Nephron (organoid): ENCODE measurements at regions not wholly inside any gene's neighbourhood (a gene's known extent, or its start where the extent isn't known, plus 50 kb on each side); places are given as distances from the start of the nearest gene placed in this dataset.

Experiments used
- H3K27ac Mint-ChIP-seq, 3 experiments: 2 replicates each; pipeline ENCODE4 v1.8.0; 2020; ENCODE audit warnings: mixed read lengths in 3 of 3, mild to moderate bottlenecking in 2 of 3, moderate library complexity in 1 of 3
- H3K27me3 Mint-ChIP-seq: 2 replicates; pipeline ENCODE4 v1.8.0; 2021; ENCODE audit warnings: low read depth, mild to moderate bottlenecking, moderate library complexity, mixed read lengths
- H3K36me3 Mint-ChIP-seq: 2 replicates; pipeline ENCODE4 v1.8.0; 2020; ENCODE audit warnings: low read depth, mixed read lengths
- H3K4me1 Mint-ChIP-seq: 2 replicates; pipeline ENCODE4 v1.8.0; 2020; ENCODE audit warnings: mixed read lengths
- H3K4me3 Mint-ChIP-seq, 3 experiments: 2 replicates each; pipeline ENCODE4 v1.8.0; 2020; ENCODE audit warnings: mild to moderate bottlenecking in 3 of 3, mixed read lengths in 3 of 3, moderate library complexity in 2 of 3
- H3K9me3 Mint-ChIP-seq: 2 replicates; pipeline ENCODE4 v1.8.0; 2020; ENCODE audit warnings: mixed read lengths
- CTCF ChIP-seq, 3 experiments: fragments of 200-600 bp; sonication (generic); IDR thresholded peaks; one replicate each; pipeline ENCODE4 v1.5.0; 2021; ENCODE audit warnings: antibody characterized with exemption in 3 of 3; ENCODE audit not compliant: unreplicated experiment in 3 of 3

- no peak overlapping the region for H3K27ac Mint-ChIP-seq
- TF ChIP-seq CTCF (IDR thresholded peaks at IDR 0.05; ENCODE audit: unreplicated experiment in 3 of 3): no peak
- H3K4me1 Mint-ChIP-seq: no peaks in the 10 kb centered on the region
- no peak overlapping the region for H3K4me3 Mint-ChIP-seq
- H3K27me3 Mint-ChIP-seq: no peaks in the 10 kb centered on the region
- no peaks in the 10 kb centered on the region for H3K36me3 Mint-ChIP-seq
- H3K9me3 Mint-ChIP-seq: no peaks in the 10 kb centered on the region
These were observed 79.9 kb upstream of the PEX5L start for GRCh38 chr3:180116658-180117057.

DNA sequence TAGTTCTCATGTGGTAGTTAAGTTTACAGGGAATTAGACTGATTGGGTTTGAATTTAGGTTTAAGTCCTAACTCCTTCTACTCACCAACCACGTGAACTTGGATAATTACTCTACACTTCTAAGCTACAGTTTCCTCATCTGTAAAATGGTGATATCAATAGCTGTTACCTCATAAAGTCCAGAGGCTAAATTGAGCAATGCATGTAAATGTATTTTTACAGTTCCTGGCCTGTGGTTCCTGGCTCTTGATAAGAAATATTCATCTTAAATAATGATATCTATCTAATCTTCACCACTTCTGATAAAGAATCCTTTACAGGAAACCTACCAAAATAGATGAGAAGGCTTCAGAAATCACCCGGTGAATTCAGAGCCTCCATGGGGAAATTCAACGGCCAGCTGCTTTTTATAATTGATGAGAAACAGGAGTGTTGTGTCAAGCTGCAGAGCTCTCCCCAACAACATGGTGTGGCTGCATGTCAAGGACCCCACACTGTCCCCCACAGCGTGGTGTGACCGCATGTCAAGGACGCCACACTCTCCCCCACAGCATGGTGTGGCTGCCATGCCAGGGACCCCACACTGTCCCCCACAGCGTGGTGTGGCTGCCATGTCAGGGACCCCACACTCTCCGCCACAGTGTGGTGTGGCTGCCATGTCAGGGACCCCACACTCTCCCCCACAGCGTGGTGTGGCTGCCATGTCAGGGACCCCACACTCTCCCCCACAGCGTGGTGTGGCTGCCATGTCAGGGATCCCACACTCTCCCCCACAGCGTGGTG, 80.8 kb upstream of the PEX5L start:
- Mint-ChIP-seq H3K9me3 (no peaks in the 10 kb centered on the region), H3K27ac (no peak overlapping the region), H3K36me3 (no peaks in the 10 kb centered on the region), H3K27me3 (no peaks in the 10 kb centered on the region), H3K4me3 (no peak overlapping the region), H3K4me1 (no peaks in the 10 kb centered on the region)
- TF ChIP-seq CTCF (IDR thresholded peaks at IDR 0.05; ENCODE audit: unreplicated experiment in 3 of 3): no peak

GRCh38 chr3:180119567-180119966, 82.8 kb upstream of the PEX5L start:
- H3K27ac Mint-ChIP-seq: no peak overlapping the region
- H3K9me3 Mint-ChIP-seq: peaks cover 3% of the 10 kb centered on the region
- no peak for TF ChIP-seq CTCF (IDR thresholded peaks at IDR 0.05; ENCODE audit: unreplicated experiment in 3 of 3)
- no peaks in the 10 kb centered on the region for H3K36me3 Mint-ChIP-seq
- H3K4me3 Mint-ChIP-seq: no peak overlapping the region
- H3K27me3 Mint-ChIP-seq: no peaks in the 10 kb centered on the region
- H3K4me1 Mint-ChIP-seq: no peaks in the 10 kb centered on the region

DNA sequence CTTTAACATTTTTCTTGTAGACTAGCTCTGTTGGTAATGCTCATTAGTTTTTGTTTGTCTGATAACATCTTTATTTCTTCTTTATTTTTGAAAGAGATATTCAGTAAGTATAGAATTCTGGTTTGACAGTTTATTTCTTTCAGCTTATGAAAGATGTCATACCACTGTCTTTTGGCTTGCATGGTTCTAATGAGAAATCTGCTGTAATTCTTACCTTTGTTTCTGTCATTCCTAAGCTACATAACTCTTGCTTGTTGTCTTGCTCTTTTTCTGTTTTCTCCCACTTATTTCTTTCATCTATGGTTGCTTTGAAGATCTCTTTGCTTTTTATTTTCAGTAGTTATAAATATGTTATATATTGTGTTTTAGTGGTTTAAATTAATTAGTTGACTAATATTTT, 87.2 kb upstream of the PEX5L start:
- Mint-ChIP-seq H3K36me3 (no peaks in the 10 kb centered on the region), H3K4me1 (no peaks in the 10 kb centered on the region), H3K9me3 (peaks cover 12% of the 10 kb centered on the region), H3K4me3 (no peak overlapping the region), H3K27ac (no peak overlapping the region), H3K27me3 (no peaks in the 10 kb centered on the region)
- no peak for TF ChIP-seq CTCF (IDR thresholded peaks at IDR 0.05; ENCODE audit: unreplicated experiment in 3 of 3)

GRCh38 chr3:180131169-180131568, 94.4 kb upstream of the PEX5L start:
- peaks cover 5% of the 10 kb centered on the region for H3K9me3 Mint-ChIP-seq

More at GRCh38 chr3:180131169-180131568, 94.4 kb upstream of the PEX5L start:
- Mint-ChIP-seq H3K4me3 (no peak overlapping the region), H3K27me3 (no peaks in the 10 kb centered on the region), H3K4me1 (no peaks in the 10 kb centered on the region), H3K36me3 (no peaks in the 10 kb centered on the region), H3K27ac (no peak overlapping the region)
- no peak for TF ChIP-seq CTCF (IDR thresholded peaks at IDR 0.05; ENCODE audit: unreplicated experiment in 3 of 3)
